ENCODE measurements at regions not wholly inside any gene's neighbourhood (a gene's known extent, or its start where the extent isn't known, plus 50 kb on each side); places are given as distances from the start of the nearest gene placed in this dataset.
"Not testable (repeated sequence)": the region's sequence is repeated elsewhere in the genome, so short reads cannot be mapped to it uniquely, and the experiment has no call there.

- no peak for DNase-seq (ENCODE audit: low read depth in 2 of 2)
Observed at GRCh38 chr12:5165296-5165970, 121.8 kb downstream of the KCNA5 start.

GRCh38 chr12:5166976-5167375 is 123.3 kb downstream of the KCNA5 start:
- DNase-seq (ENCODE audit: low read depth in 2 of 2) = no peak

GRCh38 chr12:5168148-5168547 is 124.5 kb downstream of the KCNA5 start:
- DNase-seq (ENCODE audit: low read depth in 2 of 2) = no peak

GRCh38 chr12:5170844-5171243 is 127.2 kb downstream of the KCNA5 start:
- DNase-seq (ENCODE audit: low read depth in 2 of 2) = no peak

GRCh38 chr12:5171701-5172100 is 128.0 kb downstream of the KCNA5 start:
- DNase-seq (ENCODE audit: low read depth in 2 of 2) = no peak

GRCh38 chr12:5172886-5173285 is 129.2 kb downstream of the KCNA5 start:
- DNase-seq (ENCODE audit: low read depth in 2 of 2) = no peak

GRCh38 chr12:5173511-5174011 is 129.9 kb downstream of the KCNA5 start:
- DNase-seq (ENCODE audit: low read depth in 2 of 2) = no peak

- DNase-seq (ENCODE audit: low read depth in 2 of 2) = not testable (repeated sequence)
Observed at GRCh38 chr12:5175415-5175814, 131.7 kb downstream of the KCNA5 start.

- DNase-seq (ENCODE audit: low read depth in 2 of 2) = no peak
Observed at GRCh38 chr12:5176036-5176435, 132.4 kb downstream of the KCNA5 start.

GRCh38 chr12:5177096-5177495 is 133.4 kb downstream of the KCNA5 start:
- no peak for DNase-seq (ENCODE audit: low read depth in 2 of 2)

GRCh38 chr12:5177731-5178130 is 134.1 kb downstream of the KCNA5 start:
- DNase-seq (ENCODE audit: low read depth in 2 of 2) = no peak

- DNase-seq (ENCODE audit: low read depth in 2 of 2) = no peak
Observed at GRCh38 chr12:5178571-5178970, 134.9 kb downstream of the KCNA5 start.

GRCh38 chr12:5180496-5180895 is 136.8 kb downstream of the KCNA5 start:
- DNase-seq (ENCODE audit: low read depth in 2 of 2) = no peak

GRCh38 chr12:5184186-5184585 is 140.5 kb downstream of the KCNA5 start:
- no peak for DNase-seq (ENCODE audit: low read depth in 2 of 2)

GRCh38 chr12:5185435-5186069 is 141.9 kb downstream of the KCNA5 start:
- no peak for DNase-seq (ENCODE audit: low read depth in 2 of 2)

GRCh38 chr12:5186715-5187114 is 143.0 kb downstream of the KCNA5 start:
- DNase-seq (ENCODE audit: low read depth in 2 of 2) = no peak

GRCh38 chr12:5187136-5187535 is 143.5 kb downstream of the KCNA5 start:
- no peak for DNase-seq (ENCODE audit: low read depth in 2 of 2)

GRCh38 chr12:5188472-5188871 is 144.8 kb downstream of the KCNA5 start:
- no peak for DNase-seq (ENCODE audit: low read depth in 2 of 2)

GRCh38 chr12:5189173-5189572 is 145.5 kb downstream of the KCNA5 start:
- no peak for DNase-seq (ENCODE audit: low read depth in 2 of 2)

GRCh38 chr12:5191803-5192538 is 148.3 kb downstream of the KCNA5 start:
- DNase-seq (ENCODE audit: low read depth in 2 of 2) = no peak

- no peak for DNase-seq (ENCODE audit: low read depth in 2 of 2)
Observed at GRCh38 chr12:5192726-5193125, 149.0 kb downstream of the KCNA5 start.

GRCh38 chr12:5194306-5194705 is 150.6 kb downstream of the KCNA5 start:
- no peak for DNase-seq (ENCODE audit: low read depth in 2 of 2)

- no peak for DNase-seq (ENCODE audit: low read depth in 2 of 2)
Observed at GRCh38 chr12:5195244-5195643, 151.6 kb downstream of the KCNA5 start.
